ENCODE measurements at regions not wholly inside any gene's neighbourhood (a gene's known extent, or its start where the extent isn't known, plus 50 kb on each side); places are given as distances from the start of the nearest gene placed in this dataset.

DNA sequence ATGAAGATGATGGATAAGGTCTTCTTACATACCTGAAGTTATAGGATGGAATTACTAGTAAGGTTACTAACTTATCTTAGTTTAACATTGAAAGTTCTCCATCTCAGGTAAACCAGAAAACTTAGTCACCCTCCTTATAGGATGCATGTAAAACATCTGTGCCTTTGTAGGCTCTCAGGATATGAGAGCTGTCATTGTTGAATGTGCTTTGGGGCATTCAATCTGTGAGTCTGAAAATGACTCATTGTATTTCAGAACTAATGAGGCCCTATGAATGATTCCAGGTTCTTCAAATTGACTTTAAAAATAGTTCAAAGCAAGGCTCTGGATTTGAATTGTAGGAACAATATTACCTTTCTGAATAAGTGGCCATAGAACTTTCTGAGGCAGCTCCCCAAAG lies 237.7 kb upstream of the AZI2 start:
- TF ChIP-seq EZH2 (optimal IDR thresholded peaks at IDR 0.05; ENCODE audit: low read depth, low read length) (no peak), EZH2phosphoT487 (IDR thresholded peaks at IDR 0.05; ENCODE audit: low read length) (no peak)
- TF ChIP-seq, protein P1, sequence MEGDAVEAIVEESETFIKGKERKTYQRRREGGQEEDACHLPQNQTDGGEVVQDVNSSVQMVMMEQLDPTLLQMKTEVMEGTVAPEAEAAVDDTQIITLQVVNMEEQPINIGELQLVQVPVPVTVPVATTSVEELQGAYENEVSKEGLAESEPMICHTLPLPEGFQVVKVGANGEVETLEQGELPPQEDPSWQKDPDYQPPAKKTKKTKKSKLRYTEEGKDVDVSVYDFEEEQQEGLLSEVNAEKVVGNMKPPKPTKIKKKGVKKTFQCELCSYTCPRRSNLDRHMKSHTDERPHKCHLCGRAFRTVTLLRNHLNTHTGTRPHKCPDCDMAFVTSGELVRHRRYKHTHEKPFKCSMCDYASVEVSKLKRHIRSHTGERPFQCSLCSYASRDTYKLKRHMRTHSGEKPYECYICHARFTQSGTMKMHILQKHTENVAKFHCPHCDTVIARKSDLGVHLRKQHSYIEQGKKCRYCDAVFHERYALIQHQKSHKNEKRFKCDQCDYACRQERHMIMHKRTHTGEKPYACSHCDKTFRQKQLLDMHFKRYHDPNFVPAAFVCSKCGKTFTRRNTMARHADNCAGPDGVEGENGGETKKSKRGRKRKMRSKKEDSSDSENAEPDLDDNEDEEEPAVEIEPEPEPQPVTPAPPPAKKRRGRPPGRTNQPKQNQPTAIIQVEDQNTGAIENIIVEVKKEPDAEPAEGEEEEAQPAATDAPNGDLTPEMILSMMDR (IDR thresholded peaks at IDR 0.05; ENCODE audit: low read length), result no peak
- Histone ChIP-seq H3K36me3 (replicated peaks; ENCODE audit: insufficient read depth, low read length) (no peaks in the 10 kb centered on the region), H3K4me1 (ENCODE audit: low read length) (no peaks in the 10 kb centered on the region), H3K9ac (ENCODE audit: low read length) (no peak overlapping the region), H3K79me2 (ENCODE audit: low read length) (no peaks in the 10 kb centered on the region), H3K4me3 (ENCODE audit: low read length) (no peak overlapping the region), H3K27me3 (replicated peaks; ENCODE audit: insufficient read depth, low read length) (no peaks in the 10 kb centered on the region), H2AFZ (ENCODE audit: low read length) (no peak overlapping the region), H3F3A (ENCODE audit: insufficient read depth, low read length) (no peaks in the 10 kb centered on the region), H3K9me3 (replicated peaks; ENCODE audit: insufficient read depth, low read length) (no peaks in the 10 kb centered on the region), H3K9me2 (replicated peaks; ENCODE audit: insufficient read depth, low read length) (no peaks in the 10 kb centered on the region), H3K4me2 (ENCODE audit: low read depth, low read length) (no peak overlapping the region), H4K20me1 (ENCODE audit: insufficient read depth, low read length) (no peaks in the 10 kb centered on the region), H3K27ac (ENCODE audit: low read length) (no peak overlapping the region)
- no peak for DNase-seq

DNA sequence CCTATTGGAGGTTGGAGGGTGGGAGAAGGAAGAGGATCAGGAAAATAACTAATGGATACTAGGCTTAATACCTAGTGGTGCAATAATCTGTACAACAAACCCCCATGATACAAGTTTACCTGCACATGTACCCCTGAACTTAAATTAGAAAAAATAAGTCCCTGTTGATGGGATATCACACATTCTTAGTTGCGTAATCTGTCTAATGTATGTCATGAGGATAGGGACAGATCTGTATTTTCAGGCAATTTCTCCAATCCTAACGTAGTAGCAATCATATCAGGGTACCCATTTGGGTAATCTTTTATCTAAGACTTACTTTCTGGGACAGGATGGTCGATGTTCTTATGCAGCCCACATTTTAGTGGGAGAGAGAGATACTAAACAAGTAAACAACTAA lies 239.1 kb upstream of the AZI2 start:
- Histone ChIP-seq H3K4me3 (ENCODE audit: low read length) (no peak overlapping the region), H3K27ac (ENCODE audit: low read length) (no peak overlapping the region), H3K9me3 (replicated peaks; ENCODE audit: insufficient read depth, low read length) (no peaks in the 10 kb centered on the region), H4K20me1 (ENCODE audit: insufficient read depth, low read length) (no peaks in the 10 kb centered on the region), H3K4me1 (ENCODE audit: low read length) (no peaks in the 10 kb centered on the region), H3K9me2 (replicated peaks; ENCODE audit: insufficient read depth, low read length) (no peaks in the 10 kb centered on the region), H2AFZ (ENCODE audit: low read length) (no peak overlapping the region), H3K36me3 (replicated peaks; ENCODE audit: insufficient read depth, low read length) (no peaks in the 10 kb centered on the region), H3K79me2 (ENCODE audit: low read length) (no peaks in the 10 kb centered on the region), H3K4me2 (ENCODE audit: low read depth, low read length) (no peak overlapping the region), H3K9ac (ENCODE audit: low read length) (no peak overlapping the region), H3F3A (ENCODE audit: insufficient read depth, low read length) (no peaks in the 10 kb centered on the region), H3K27me3 (replicated peaks; ENCODE audit: insufficient read depth, low read length) (no peaks in the 10 kb centered on the region)
- DNase-seq, result no peak
- TF ChIP-seq EZH2 (optimal IDR thresholded peaks at IDR 0.05; ENCODE audit: low read depth, low read length), result no peak
- TF ChIP-seq, protein P1 (IDR thresholded peaks at IDR 0.05; ENCODE audit: low read length), result no peak

DNA sequence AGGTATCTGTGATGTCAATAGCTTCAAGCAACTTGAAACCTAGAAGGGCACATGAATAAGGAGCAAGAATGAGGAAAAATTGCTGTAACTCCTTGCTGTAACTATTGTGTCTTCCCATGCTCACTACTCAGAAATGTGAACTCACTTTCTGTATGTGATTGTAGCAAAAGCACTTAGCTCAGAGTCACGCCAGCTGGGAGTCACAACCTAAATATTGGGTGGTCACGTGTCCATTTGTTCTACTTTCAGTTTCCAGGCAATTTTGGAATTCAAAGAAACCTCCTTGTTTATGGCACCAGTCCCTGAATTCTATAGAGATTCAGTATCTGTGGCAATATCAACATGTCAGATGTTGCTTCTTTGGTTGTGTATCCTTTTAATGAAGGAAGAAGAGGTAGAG lies 241.6 kb upstream of the AZI2 start:
- Histone ChIP-seq H3F3A (ENCODE audit: insufficient read depth, low read length) (no peaks in the 10 kb centered on the region), H2AFZ (ENCODE audit: low read length) (no peak overlapping the region), H3K9me2 (replicated peaks; ENCODE audit: insufficient read depth, low read length) (no peaks in the 10 kb centered on the region), H3K9ac (ENCODE audit: low read length) (no peak overlapping the region), H3K9me3 (replicated peaks; ENCODE audit: insufficient read depth, low read length) (no peaks in the 10 kb centered on the region), H3K27ac (ENCODE audit: low read length) (no peak overlapping the region), H3K4me2 (ENCODE audit: low read depth, low read length) (no peak overlapping the region), H4K20me1 (ENCODE audit: insufficient read depth, low read length) (no peaks in the 10 kb centered on the region), H3K79me2 (ENCODE audit: low read length) (no peaks in the 10 kb centered on the region), H3K4me3 (ENCODE audit: low read length) (0 out of 2 replicates have a peak overlapping the region, but pooled peaks have one; percentile 4), H3K4me1 (ENCODE audit: low read length) (no peaks in the 10 kb centered on the region), H3K36me3 (replicated peaks; ENCODE audit: insufficient read depth, low read length) (no peaks in the 10 kb centered on the region), H3K27me3 (replicated peaks; ENCODE audit: insufficient read depth, low read length) (no peaks in the 10 kb centered on the region)
- DNase-seq, result no peak
- TF ChIP-seq EZH2 (optimal IDR thresholded peaks at IDR 0.05; ENCODE audit: low read depth, low read length) (no peak), EZH2phosphoT487 (IDR thresholded peaks at IDR 0.05; ENCODE audit: low read length) (no peak)
- TF ChIP-seq, protein P1 (IDR thresholded peaks at IDR 0.05; ENCODE audit: low read length), result no peak

All from MM.1S (cell line).